HepG2 (cell line): ENCODE measurements at regions not wholly inside any gene's neighbourhood (a gene's known extent, or its start where the extent isn't known, plus 50 kb on each side); places are given as distances from the start of the nearest gene placed in this dataset.

Experiments used
- ATAC-seq: fragments of 200-7000 bp; cut with Tn5 transposase; 3 replicates; pipeline ENCODE4 v1.9.1; 2020; ENCODE audit warnings: mild to moderate bottlenecking, moderate library complexity
- BruUV-seq: library from RNA; stranded (reverse); fragments of 400-500 nt; replicated peaks from 2 replicates; lab custom pipeline; 2021; lab: Mats Ljungman, UMichigan
- CTCF ChIA-PET: fragments of 300-600 bp; formaldehyde crosslinking; extraction: SDS; loops from one replicate; lab custom pipeline; 2021; ENCODE audit warnings: low total read pairs, inconsistent platforms, low intra/inter-chr PET ratio; lab: Yijun Ruan, JAX
- POLR2A ChIA-PET: fragments of 350-600 bp; sonication (Branson Sonifier 250); formaldehyde crosslinking; loops from one replicate; lab custom pipeline; 2020; ENCODE audit warnings: antibody characterized with exemption, inconsistent platforms; lab: Yijun Ruan, JAX
- DNase-seq: peaks from one replicate; pipeline ENCODE4 v3.0.0-alpha.2; 2015; ENCODE audit warnings: low spot score
- FAIRE-seq: peaks from 3 replicates; lab custom pipeline; 2011; peaks lifted over from hg19 to GRCh38; lab: Jason Lieb, UNC
- H2AFZ ChIP-seq: one replicate; pipeline ENCODE4 v1.6.1; 2011; ENCODE audit warnings: low read length, inconsistent platforms
- H3K27ac ChIP-seq: fragments of 300-600 bp; 3 replicates; pipeline ENCODE4 v1.8.0; 2011; ENCODE audit warnings: mixed run types, mild to moderate bottlenecking, mixed read lengths, low read length, inconsistent platforms; ENCODE audit not compliant: insufficient read depth; ENCODE audit errors: extremely low read length
- H3K27me3 ChIP-seq, 2 experiments: fragments of 200-600 bp in 1 of 2; 2 replicates in 1 of 2; 3 replicates in 1 of 2; pipeline versions ENCODE4 v1.6.0 to v1.8.0; 2011; ENCODE audit warnings: low read length in 2 of 2, mild to moderate bottlenecking in 2 of 2, moderate library complexity in 2 of 2, inconsistent platforms in 1 of 2; ENCODE audit not compliant: insufficient read depth in 2 of 2, control insufficient read depth in 1 of 2
- H3K36me3 ChIP-seq, 2 experiments: fragments of 200-600 bp in 1 of 2; replicated peaks in 1 of 2; 2 replicates in 1 of 2; 3 replicates in 1 of 2; pipeline versions ENCODE4 v1.5.1 to v1.8.0; 2011; ENCODE audit warnings: low read length in 2 of 2, inconsistent platforms in 1 of 2; ENCODE audit not compliant: insufficient read depth in 2 of 2, control insufficient read depth in 1 of 2
- H3K4me1 ChIP-seq: 2 replicates; pipeline ENCODE4 v1.5.1; 2012; ENCODE audit warnings: low read length, inconsistent platforms; ENCODE audit not compliant: insufficient read depth
- H3K4me2 ChIP-seq: 2 replicates; pipeline ENCODE4 v1.6.0; 2011; ENCODE audit warnings: low read depth, low read length, inconsistent platforms
- H3K4me3 ChIP-seq, 3 experiments: fragments of 200-600 bp in 1 of 3; sonication (generic), shearing (Covaris generic) in 1 of 3; replicated peaks in 1 of 3; 2 replicates each; pipeline ENCODE4 v1.5.1; 2011 to 2016; ENCODE audit warnings: low read length in 3 of 3, inconsistent platforms in 2 of 3, low read depth in 2 of 3, mild to moderate bottlenecking in 2 of 3, control low read depth in 1 of 3, mixed read lengths in 1 of 3; ENCODE audit not compliant: insufficient read depth in 1 of 3
- H3K79me2 ChIP-seq: one replicate; pipeline ENCODE4 v1.6.1; 2011; ENCODE audit warnings: low read length, inconsistent platforms; ENCODE audit not compliant: insufficient read depth
- H3K9ac ChIP-seq: 2 replicates; pipeline ENCODE4 v1.6.0; 2011; ENCODE audit warnings: mild to moderate bottlenecking, low read depth, low read length, inconsistent platforms; ENCODE audit not compliant: insufficient read depth
- H3K9me3 ChIP-seq: 2 replicates; pipeline ENCODE4 v1.5.1; 2012; ENCODE audit warnings: mild to moderate bottlenecking, low read length
- H4K20me1 ChIP-seq: 2 replicates; pipeline ENCODE4 v1.6.0; 2011; ENCODE audit warnings: inconsistent platforms, mild to moderate bottlenecking, low read length, moderate library complexity; ENCODE audit not compliant: insufficient read depth
- ARNT ChIP-seq: fragments of 450-650 bp; IDR thresholded peaks from 2 replicates; pipeline ENCODE4 v1.6.1; 2017
- FOXK1 ChIP-seq: sonication (generic); formaldehyde crosslinking; IDR thresholded peaks from 2 replicates; pipeline ENCODE4 v1.4.0; 2020; ENCODE audit warnings: low read depth, missing genetic modification reagents, borderline replicate concordance
- HES4 ChIP-seq: sonication (generic); formaldehyde crosslinking; IDR thresholded peaks from 2 replicates; pipeline ENCODE4 v1.9.0; 2021; ENCODE audit warnings: mild to moderate bottlenecking, missing genetic modification reagents, borderline replicate concordance
- PHF21A ChIP-seq: sonication (generic); formaldehyde crosslinking; IDR thresholded peaks from 2 replicates; pipeline ENCODE4 v1.5.0; 2020; ENCODE audit warnings: mild to moderate bottlenecking, missing genetic modification reagents
- ZNF3 ChIP-seq: IDR thresholded peaks from 2 replicates; pipeline ENCODE4 v1.7.0; 2017; ENCODE audit warnings: inconsistent platforms
- ZNF501 ChIP-seq: sonication (generic); formaldehyde crosslinking; IDR thresholded peaks from 2 replicates; pipeline ENCODE4 v1.5.1; 2020; ENCODE audit warnings: mild to moderate bottlenecking, moderate library complexity, missing genetic modification reagents
- ZNF614 ChIP-seq: IDR thresholded peaks from 2 replicates; pipeline ENCODE4 v1.6.1; 2018; ENCODE audit warnings: missing biosample characterization, missing genetic modification reagents, inconsistent platforms, borderline replicate concordance
- ZNF879 ChIP-seq: sonication (generic); formaldehyde crosslinking; IDR thresholded peaks from 2 replicates; pipeline ENCODE4 v1.8.1; 2023; ENCODE audit warnings: missing genetic modification reagents
- ZSCAN25 ChIP-seq: sonication (generic); formaldehyde crosslinking; IDR thresholded peaks from 2 replicates; pipeline ENCODE4 v1.8.0; 2022; ENCODE audit warnings: mild to moderate bottlenecking, missing genetic modification reagents
- WGBS: methylation state at CpG from one replicate; pipeline ENCODE4 v1.1.6; 2017; ENCODE audit warnings: low lambda C conversion rate; 5-methylcytosine and 5-hydroxymethylcytosine counted together
- in situ Hi-C: cut with HindIII; loops from 2 replicates; pipeline ENCODE4 v1.10.0; 2017; ENCODE audit warnings: low pct_unique_long_range_greater_than_20kb; ENCODE audit not compliant: extremely low pct_ligation_motif_present
- intact Hi-C: fragments of 100-400 bp; cut with micrococcal nuclease; formaldehyde crosslinking; loops from one replicate; pipeline ENCODE4 v1.10.0; 2022; ENCODE audit not compliant: unreplicated experiment
- TF ChIP-seq, protein P1 (sequence below): sonication (generic); formaldehyde crosslinking; IDR thresholded peaks from 2 replicates; pipeline ENCODE4 v1.4.0; 2020; ENCODE audit warnings: mild to moderate bottlenecking, missing genetic modification reagents
- TF ChIP-seq, protein P2 (sequence below), 2 experiments: sonication (generic) in 1 of 2; formaldehyde crosslinking in 1 of 2; IDR thresholded peaks; 2 replicates each; pipeline versions ENCODE4 v1.4.0 to v1.6.1; 2016 to 2020; ENCODE audit warnings: borderline replicate concordance in 1 of 2, low read depth in 1 of 2, mild to moderate bottlenecking in 1 of 2, missing genetic modification reagents in 1 of 2
- TF ChIP-seq, protein P3 (sequence below): sonication (generic); formaldehyde crosslinking; IDR thresholded peaks from 2 replicates; pipeline ENCODE4 v1.4.0; 2020; ENCODE audit warnings: missing genetic modification reagents

DNA sequence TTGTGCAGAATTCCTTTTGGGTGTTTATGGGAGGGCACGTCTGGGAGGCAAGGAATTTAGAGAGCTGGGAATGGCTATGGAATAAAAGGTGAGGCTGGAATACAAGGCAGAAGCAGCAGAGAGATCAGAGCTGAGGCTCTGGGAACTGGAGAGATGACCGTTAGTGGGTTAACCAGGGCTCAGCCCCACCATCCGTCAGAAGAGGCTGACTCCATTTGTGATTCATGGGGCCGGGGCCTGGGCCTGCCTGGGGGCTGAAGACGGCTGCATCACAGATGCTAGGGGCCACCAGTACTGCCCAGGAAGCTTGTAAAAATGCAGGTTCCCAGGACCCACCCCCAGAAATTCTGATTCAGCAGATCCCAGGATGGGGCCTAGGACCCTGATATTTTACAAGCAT lies 398.1 kb downstream of the MED13L start:
- Histone ChIP-seq H3K4me2 (no peak overlapping the region), H2AFZ (no peak overlapping the region), H3K27ac (no peak overlapping the region), H3K4me1 (no peaks in the 10 kb centered on the region), H4K20me1 (no peaks in the 10 kb centered on the region), H3K4me3 (no peak overlapping the region), H3K79me2 (no peaks in the 10 kb centered on the region), H3K9ac (no peak overlapping the region), H3K9me3 (no peaks in the 10 kb centered on the region), H3K27me3 (no peaks in the 10 kb centered on the region), H3K36me3 (no peaks in the 10 kb centered on the region)
- in situ Hi-C loops = no loop called here
- intact Hi-C loops = no loop called here
- WGBS = 49% methylated on average over 5 of the region's 5 CpGs
- ATAC-seq (no peak), FAIRE-seq (no peak), DNase-seq (no peak)
- ChIA-PET POLR2A (no interaction called here), CTCF (no interaction called here)
- no peak for TF ChIP-seq FOXK1 (CRISPR knock-in tag)
- TF ChIP-seq ARNT = no peak
- TF ChIP-seq, protein P1, sequence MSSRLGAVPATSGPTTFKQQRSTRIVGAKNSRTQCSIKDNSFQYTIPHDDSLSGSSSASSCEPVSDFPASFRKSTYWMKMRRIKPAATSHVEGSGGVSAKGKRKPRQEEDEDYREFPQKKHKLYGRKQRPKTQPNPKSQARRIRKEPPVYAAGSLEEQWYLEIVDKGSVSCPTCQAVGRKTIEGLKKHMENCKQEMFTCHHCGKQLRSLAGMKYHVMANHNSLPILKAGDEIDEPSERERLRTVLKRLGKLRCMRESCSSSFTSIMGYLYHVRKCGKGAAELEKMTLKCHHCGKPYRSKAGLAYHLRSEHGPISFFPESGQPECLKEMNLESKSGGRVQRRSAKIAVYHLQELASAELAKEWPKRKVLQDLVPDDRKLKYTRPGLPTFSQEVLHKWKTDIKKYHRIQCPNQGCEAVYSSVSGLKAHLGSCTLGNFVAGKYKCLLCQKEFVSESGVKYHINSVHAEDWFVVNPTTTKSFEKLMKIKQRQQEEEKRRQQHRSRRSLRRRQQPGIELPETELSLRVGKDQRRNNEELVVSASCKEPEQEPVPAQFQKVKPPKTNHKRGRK = no peak
- no peak for TF ChIP-seq ZNF614
- no peak for TF ChIP-seq ZNF3 (CRISPR knock-in tag)
- TF ChIP-seq PHF21A = no peak
- no peak for TF ChIP-seq HES4
- no TSS peak for BruUV-seq

DNA sequence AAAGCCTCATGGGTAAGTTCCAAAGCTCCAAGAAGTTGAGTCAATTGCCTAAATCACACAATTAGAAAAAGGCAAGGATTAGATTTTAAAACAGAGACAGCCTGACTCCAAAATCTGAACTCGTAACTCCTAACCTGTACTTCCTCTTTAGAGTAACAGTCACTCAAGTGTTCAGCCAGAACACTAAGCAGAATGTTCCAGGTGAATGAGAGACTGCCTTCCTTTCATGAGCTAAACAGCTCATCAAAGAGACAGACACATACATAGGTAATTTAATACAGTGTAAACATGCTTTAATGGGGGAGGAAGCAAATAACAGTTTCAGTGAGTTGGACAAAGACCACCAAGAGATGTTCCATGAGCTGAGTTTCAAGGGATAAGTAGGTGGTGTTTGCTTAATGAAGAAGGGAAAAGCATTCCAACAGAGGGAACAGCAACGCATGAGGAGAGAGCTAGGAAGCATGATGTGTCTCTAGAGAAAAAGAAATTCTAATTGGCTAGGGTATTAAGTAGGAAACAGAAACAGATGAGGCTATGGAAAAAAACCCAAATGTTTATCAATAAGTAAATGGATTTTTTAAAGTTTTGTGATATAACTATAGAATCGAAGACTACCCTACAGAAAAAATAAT lies 403.9 kb downstream of the MED13L start:
- in situ Hi-C loops (no loop called here), intact Hi-C loops (no loop called here)
- Histone ChIP-seq H4K20me1 (no peaks in the 10 kb centered on the region), H2AFZ (no peak overlapping the region), H3K9me3 (no peaks in the 10 kb centered on the region), H3K4me1 (peaks cover 25% of the 10 kb centered on the region), H3K4me3 (no peak overlapping the region), H3K4me2 (no peak overlapping the region), H3K36me3 (no peaks in the 10 kb centered on the region), H3K9ac (no peak overlapping the region), H3K79me2 (no peaks in the 10 kb centered on the region), H3K27me3 (no peaks in the 10 kb centered on the region), H3K27ac (no peak overlapping the region)
- ATAC-seq (no peak), DNase-seq (peak; percentile 23), FAIRE-seq (no peak)
- no TSS peak for BruUV-seq
- POLR2A ChIA-PET = no interaction called here
- CTCF ChIA-PET = no interaction called here
- 68% methylated on average over 3 of the region's 3 CpGs for WGBS
- TF ChIP-seq, protein P2, sequence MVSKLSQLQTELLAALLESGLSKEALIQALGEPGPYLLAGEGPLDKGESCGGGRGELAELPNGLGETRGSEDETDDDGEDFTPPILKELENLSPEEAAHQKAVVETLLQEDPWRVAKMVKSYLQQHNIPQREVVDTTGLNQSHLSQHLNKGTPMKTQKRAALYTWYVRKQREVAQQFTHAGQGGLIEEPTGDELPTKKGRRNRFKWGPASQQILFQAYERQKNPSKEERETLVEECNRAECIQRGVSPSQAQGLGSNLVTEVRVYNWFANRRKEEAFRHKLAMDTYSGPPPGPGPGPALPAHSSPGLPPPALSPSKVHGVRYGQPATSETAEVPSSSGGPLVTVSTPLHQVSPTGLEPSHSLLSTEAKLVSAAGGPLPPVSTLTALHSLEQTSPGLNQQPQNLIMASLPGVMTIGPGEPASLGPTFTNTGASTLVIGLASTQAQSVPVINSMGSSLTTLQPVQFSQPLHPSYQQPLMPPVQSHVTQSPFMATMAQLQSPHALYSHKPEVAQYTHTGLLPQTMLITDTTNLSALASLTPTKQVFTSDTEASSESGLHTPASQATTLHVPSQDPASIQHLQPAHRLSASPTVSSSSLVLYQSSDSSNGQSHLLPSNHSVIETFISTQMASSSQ (IDR thresholded peaks at IDR 0.05; ENCODE audit: low read depth) = no peak
- TF ChIP-seq, protein P2 (CRISPR knock-in tag; IDR thresholded peaks at IDR 0.05; ENCODE audit: borderline replicate concordance) = no peak
- TF ChIP-seq ZSCAN25 = no peak
- TF ChIP-seq, protein P3, sequence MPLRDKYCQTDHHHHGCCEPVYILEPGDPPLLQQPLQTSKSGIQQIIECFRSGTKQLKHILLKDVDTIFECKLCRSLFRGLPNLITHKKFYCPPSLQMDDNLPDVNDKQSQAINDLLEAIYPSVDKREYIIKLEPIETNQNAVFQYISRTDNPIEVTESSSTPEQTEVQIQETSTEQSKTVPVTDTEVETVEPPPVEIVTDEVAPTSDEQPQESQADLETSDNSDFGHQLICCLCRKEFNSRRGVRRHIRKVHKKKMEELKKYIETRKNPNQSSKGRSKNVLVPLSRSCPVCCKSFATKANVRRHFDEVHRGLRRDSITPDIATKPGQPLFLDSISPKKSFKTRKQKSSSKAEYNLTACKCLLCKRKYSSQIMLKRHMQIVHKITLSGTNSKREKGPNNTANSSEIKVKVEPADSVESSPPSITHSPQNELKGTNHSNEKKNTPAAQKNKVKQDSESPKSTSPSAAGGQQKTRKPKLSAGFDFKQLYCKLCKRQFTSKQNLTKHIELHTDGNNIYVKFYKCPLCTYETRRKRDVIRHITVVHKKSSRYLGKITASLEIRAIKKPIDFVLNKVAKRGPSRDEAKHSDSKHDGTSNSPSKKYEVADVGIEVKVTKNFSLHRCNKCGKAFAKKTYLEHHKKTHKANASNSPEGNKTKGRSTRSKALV (CRISPR knock-in tag) = no peak
- no peak for TF ChIP-seq ZNF501 (CRISPR knock-in tag)
- TF ChIP-seq ZNF879 (CRISPR knock-in tag) = no peak
